Stimulated activated CD4-positive, alpha-beta T cell treated with anti-CD3 and anti-CD28 coated beads, TNF-alpha, amount 100 ng/mL, for 24 hours (primary cell): ENCODE measurements at regions not wholly inside any gene's neighbourhood (a gene's known extent, or its start where the extent isn't known, plus 50 kb on each side); places are given as distances from the start of the nearest gene placed in this dataset.

Experiments
- DNase-seq, 3 experiments: peaks; one replicate each; pipeline ENCODE4 v3.0.0-alpha.2; 2020; ENCODE audit warnings: low read depth in 3 of 3

GRCh38 chr6:15038013-15038791 lies 207.7 kb upstream of the JARID2 start:
- DNase-seq = no peak

DNA sequence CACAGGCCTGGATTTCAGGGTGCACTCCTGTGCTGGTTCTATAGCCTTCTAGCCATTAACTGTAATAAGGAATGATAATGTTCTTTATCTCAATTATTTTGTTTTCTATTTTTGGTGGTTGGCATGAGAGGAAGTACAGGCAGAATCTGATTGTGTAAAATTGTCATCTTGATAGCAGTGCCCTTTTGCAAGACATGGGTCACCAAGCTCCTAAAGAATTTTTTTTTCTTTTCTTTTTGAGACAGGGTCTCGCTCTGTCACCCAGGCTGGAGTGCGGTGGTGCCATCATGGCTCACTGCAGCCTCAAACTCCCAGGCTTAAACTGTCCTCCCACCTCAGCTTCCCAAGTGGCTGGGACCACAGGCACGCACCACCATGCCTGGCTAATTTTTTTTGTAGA lies 206.7 kb upstream of the JARID2 start:
- no peak for DNase-seq

DNA sequence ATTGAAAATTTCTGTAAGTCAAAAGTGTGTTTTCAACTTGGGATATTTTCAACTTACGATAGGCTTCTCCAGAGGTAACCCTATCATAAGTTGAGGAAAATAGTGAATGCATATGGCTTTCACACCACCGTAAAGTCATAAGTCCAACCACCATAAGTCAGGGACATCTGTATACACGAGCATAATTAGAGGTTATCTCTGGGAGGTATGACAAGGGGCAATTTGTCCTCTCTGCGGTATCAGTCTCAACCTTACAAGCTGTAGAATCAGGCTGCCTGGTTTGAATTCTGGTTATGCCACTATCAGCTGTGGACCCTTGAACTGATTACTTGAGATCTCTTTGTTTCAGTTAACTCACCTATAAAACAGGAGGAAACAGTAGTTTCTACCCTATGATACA lies 202.9 kb upstream of the JARID2 start:
- DNase-seq = no peak

- no peak for DNase-seq
Measured at GRCh38 chr6:15044146-15044882, 201.6 kb upstream of the JARID2 start.

DNA sequence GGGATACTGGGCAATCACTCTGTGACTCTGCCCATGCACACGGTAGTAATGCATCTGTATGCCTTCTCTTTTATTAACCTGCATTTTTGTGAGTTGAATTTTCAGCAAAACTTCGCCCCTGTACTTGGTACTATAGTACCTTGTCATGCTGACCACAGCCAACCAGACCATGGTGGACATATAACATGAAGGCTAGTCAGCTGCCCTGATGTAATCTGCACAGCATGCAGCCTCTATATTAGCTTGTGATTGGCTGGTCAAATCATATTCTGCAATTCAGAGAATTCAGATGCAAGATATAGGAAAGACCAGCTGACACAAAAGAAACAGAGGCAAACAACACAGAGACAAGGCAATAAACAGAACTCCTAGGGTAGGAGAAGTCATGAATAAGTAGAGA lies 200.9 kb upstream of the JARID2 start:
- no peak for DNase-seq

DNA sequence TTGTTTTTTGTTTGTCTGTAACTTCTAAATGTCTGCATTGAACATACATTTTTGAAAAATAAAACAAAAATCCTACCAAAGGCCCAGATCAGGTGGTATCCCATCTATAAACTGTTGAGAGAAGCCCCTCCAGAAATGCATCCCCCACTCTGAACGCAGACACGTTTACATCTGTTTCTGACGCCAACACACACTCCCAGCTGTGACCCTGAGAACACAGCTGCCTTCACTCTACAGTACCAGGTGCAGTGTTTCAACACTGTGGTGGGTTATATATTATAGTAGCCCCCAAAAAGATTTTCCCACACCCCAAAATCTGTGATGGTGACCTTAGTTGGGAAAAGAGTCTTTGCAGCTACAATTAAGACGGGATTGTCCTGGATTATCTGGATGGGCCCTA lies 199.1 kb upstream of the JARID2 start:
- DNase-seq = no peak

DNA sequence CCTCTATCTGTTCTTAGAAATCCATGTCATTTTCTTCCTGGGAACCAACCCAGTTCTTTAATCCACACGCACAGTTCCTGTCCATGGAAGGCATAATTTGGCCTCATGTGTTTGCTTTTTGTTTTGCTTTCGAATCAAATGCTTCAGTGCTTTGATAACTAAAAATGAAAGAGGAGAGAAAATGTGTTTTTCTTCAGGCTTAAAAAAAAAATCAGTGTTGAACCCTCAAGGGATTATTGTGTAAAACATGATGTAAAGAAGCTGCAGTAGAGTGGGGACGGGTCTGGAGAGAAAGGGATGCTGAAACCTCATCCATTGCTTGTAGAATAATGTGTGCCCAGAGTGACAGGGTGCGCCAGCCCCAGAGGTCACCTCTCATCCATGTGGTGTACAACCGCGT lies 197.5 kb upstream of the JARID2 start:
- DNase-seq = no peak

DNA sequence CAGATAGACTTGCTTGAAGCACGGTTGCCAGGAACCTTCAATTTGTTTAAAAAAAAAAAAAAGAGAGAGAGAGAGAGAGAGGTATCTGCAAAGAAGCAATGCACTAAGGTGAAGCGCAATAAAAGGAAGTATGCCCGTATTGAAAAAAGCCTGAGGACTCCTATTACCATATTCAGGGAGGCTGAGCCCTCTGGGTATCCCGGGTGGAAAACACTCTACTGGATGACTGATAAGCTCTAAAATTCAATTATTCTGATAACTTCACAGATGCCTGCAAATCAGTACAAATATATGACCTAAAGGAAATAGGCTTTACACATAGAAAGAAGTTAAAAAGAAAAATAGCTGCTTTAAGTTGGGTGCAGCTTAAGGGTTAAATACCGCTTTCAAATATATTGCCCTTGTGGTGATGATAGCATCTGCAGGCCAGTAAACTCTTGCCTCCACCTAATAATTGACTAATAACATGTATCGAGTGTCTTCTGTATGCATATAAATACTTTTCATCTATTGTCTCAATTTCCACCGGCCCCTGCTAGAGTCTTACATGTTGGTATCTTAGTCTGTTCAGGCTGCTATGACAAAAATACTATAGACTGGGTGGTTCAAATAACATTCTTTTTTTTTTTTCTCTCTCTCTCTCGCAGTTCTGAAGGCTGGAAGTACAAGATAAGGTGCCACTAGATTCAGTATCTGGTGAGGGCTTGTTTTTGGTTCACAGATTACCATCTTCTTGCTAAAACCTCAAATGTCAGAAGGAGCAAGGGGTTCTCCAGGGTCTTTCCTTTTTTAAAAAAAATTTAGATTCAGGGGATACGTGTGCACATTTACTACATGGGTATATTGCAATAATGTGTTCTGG lies 187.4 kb upstream of the JARID2 start:
- DNase-seq = no peak

DNA sequence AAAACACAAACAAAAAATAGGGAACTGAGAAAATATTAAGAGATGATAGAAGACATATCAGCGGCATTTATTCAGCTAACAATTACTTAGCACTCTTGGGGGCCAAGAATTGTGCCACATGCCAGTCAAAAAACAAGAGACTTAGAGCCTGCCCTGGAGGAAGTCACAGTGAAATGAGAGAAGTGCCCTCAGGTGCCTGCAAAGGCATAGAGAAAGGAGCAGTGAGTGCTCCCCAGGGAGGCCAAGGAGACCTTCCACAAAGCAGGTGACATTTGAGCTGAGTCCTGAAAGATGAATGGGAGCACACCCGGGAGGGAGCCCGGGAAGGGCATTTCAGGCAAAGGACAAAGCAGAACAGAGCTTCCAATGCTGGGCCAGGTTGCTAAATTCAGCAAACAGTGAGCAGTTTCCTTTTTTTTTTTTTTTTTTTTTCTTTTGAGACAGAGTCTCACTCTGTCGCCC lies 184.7 kb upstream of the JARID2 start:
- no peak for DNase-seq

- no peak for DNase-seq
Measured at GRCh38 chr6:15061908-15062515, 183.9 kb upstream of the JARID2 start.

- DNase-seq = no peak
Measured at GRCh38 chr6:15062516-15063252, 183.2 kb upstream of the JARID2 start.

DNA sequence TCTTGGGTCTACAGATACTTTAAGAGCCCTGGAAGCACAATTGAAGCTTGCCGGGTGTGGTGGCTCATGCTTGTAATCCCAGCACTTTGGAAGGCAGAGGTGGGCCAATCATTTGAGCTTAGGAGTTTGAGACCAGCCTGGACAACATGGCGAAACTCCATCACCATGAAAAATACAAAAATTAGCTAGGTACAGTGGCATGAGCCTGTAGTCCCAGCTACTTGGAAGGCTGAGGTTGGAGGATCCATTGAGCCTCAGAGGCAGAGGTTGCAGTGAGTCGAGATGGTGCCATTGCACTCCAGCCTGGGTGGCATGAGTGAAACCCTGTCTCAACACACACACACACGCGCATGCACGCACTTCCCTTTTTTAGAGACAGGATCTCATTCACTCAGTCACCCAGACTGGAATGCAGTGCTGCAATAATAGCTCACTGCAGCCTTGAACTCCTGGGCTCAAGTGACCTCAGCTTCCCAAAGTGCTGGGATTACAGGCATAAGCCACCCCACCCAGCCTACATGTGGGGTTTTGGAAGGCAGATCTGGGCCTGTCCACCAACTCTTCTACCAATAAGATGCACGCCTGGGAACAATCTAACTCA lies 182.5 kb upstream of the JARID2 start:
- no peak for DNase-seq

DNA sequence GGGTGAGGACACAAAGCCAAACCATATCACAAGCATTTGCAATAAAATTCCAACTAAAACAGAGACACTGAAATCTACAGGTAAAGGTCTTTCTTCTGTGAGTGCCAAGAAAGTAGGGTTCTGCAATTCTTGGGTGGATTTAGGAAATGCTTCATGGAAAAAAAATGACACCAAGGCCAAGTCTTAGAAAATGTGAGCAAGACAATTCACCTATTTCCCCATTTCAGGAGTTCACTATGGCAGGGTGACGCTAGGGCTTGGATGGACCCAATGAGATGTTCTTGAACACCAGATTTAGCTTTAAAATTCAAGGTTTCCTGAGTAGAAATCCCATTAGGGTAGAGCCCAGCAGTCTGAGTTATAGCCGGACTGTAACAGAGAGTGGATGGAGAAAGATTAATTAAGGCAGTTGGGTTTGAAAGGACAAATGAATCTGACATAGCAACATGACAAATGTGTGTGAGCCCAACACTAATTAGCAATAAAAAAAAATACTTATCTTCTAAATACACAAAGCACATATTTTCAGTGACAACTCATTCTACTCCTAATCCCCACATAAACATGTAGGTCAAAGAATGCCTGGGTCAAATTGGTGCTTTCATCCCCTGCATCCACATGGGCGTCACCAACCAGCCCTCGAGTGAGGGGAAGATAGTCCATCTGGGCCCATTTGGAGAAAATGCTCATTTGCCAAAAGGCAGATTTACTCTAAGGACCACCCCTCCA lies 180.4 kb upstream of the JARID2 start:
- DNase-seq = no peak

GRCh38 chr6:15066089-15066758 lies 179.6 kb upstream of the JARID2 start:
- no peak for DNase-seq

- no peak for DNase-seq
Measured at GRCh38 chr6:15073344-15073789, 172.5 kb upstream of the JARID2 start.

DNA sequence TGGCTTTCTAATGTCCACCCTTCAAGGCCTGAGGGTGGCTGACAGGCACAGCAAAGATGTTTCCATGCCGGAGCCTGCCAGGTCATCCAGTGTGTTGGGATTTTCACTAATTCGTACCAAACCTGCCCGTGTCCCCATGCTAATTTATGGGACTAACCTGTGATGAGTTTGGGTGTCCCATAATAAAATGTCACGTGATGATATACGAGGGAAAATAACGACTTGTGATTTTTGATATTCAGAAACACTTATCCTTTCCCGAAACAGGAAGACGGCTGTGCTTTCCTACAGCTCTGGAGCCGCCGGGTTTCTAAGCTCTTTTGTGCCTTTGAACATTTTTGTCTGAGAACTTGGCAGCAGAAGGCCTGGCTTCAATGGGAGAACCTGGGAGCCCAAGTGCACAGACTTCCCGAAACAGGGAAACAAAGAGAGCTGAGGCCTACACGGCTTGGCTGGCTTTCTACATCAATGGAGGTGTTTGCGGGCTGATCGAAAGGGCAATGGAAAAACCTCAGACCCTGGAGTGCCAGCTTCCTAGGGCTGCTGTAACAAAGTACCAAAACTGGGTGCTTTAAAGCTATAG lies 171.9 kb upstream of the JARID2 start:
- DNase-seq = no peak

DNA sequence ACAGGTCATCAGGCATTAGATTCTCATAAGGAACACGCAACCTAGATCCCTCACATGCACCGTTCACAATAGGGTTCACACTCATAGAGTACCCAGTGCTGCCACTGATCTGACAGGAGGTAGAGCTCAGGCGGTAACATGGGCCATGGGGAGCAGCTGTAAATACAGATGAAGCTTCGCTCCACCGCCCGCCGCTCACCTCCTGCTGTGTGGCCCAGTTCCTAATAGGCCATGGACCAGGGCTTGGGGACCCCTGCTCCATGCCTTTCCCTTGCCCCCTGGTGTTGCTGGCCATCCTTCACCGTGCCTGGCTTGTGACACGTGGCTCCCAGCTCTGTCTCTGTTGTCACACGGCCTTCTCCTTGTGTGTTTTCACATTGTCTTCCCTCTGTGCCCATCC lies 171.1 kb upstream of the JARID2 start:
- no peak for DNase-seq

- DNase-seq = no peak
Measured at GRCh38 chr6:15076565-15076964, 169.3 kb upstream of the JARID2 start.

- no peak for DNase-seq
Measured at GRCh38 chr6:15077006-15077405, 168.9 kb upstream of the JARID2 start.
